ENCODE measurements at regions not wholly inside any gene's neighbourhood (a gene's known extent, or its start where the extent isn't known, plus 50 kb on each side); places are given as distances from the start of the nearest gene placed in this dataset.

GRCh38 chr5:173667702-173668101 is 51.3 kb upstream of the BOD1 start:
- no peak for ATAC-seq
- TF ChIP-seq CTCF (IDR thresholded peaks at IDR 0.05), result no peak
- no peak for DNase-seq
- no peaks in the 10 kb centered on the region for H3K36me3 ChIP-seq (ENCODE audit: low read depth)
- H3K4me1 ChIP-seq (ENCODE audit: low read depth), result no peaks in the 10 kb centered on the region
- intact Hi-C loops (cut with DNase I, micrococcal nuclease), result no loop called here
- H3K9me3 ChIP-seq, result no peaks in the 10 kb centered on the region
- H3K4me3 ChIP-seq, result no peak overlapping the region

GRCh38 chr5:173668245-173668800 is 51.9 kb upstream of the BOD1 start:
- no peaks in the 10 kb centered on the region for H3K36me3 ChIP-seq (ENCODE audit: low read depth)
- intact Hi-C loops (cut with DNase I, micrococcal nuclease), result no loop called here
- ATAC-seq (no peak), DNase-seq (no peak)
- H3K4me1 ChIP-seq (ENCODE audit: low read depth), result no peaks in the 10 kb centered on the region
- H3K4me3 ChIP-seq, result no peak overlapping the region
- TF ChIP-seq CTCF (IDR thresholded peaks at IDR 0.05), result no peak
- H3K9me3 ChIP-seq, result no peaks in the 10 kb centered on the region

- DNase-seq, result no peak
- Histone ChIP-seq H3K4me1 (ENCODE audit: low read depth) (no peaks in the 10 kb centered on the region), H3K36me3 (ENCODE audit: low read depth) (no peaks in the 10 kb centered on the region), H3K4me3 (no peak overlapping the region), H3K9me3 (no peaks in the 10 kb centered on the region)
- intact Hi-C loops (cut with DNase I, micrococcal nuclease), result no loop called here
- no peak for TF ChIP-seq CTCF (IDR thresholded peaks at IDR 0.05)
- ATAC-seq, result no peak
Measured at GRCh38 chr5:173668910-173669309, 52.5 kb upstream of the BOD1 start.

GRCh38 chr5:173669483-173669882 is 53.0 kb upstream of the BOD1 start:
- Histone ChIP-seq H3K4me3 (no peak overlapping the region), H3K36me3 (ENCODE audit: low read depth) (no peaks in the 10 kb centered on the region), H3K9me3 (no peaks in the 10 kb centered on the region), H3K4me1 (ENCODE audit: low read depth) (no peaks in the 10 kb centered on the region)
- TF ChIP-seq CTCF (IDR thresholded peaks at IDR 0.05), result no peak
- DNase-seq (no peak), ATAC-seq (no peak)
- intact Hi-C loops (cut with DNase I, micrococcal nuclease), result no loop called here

GRCh38 chr5:173670130-173670651 is 53.7 kb upstream of the BOD1 start:
- ATAC-seq, result no peak
- no peaks in the 10 kb centered on the region for H3K36me3 ChIP-seq (ENCODE audit: low read depth)
- no peak for TF ChIP-seq CTCF (IDR thresholded peaks at IDR 0.05)
- peaks cover 3% of the 10 kb centered on the region for H3K9me3 ChIP-seq
- H3K4me3 ChIP-seq, result no peak overlapping the region
- intact Hi-C loops (cut with DNase I, micrococcal nuclease), result no loop called here
- H3K4me1 ChIP-seq (ENCODE audit: low read depth), result no peaks in the 10 kb centered on the region
- DNase-seq, result no peak

GRCh38 chr5:173670791-173671120 is 54.3 kb upstream of the BOD1 start:
- Histone ChIP-seq H3K9me3 (peaks cover 4% of the 10 kb centered on the region), H3K4me1 (ENCODE audit: low read depth) (no peaks in the 10 kb centered on the region), H3K4me3 (no peak overlapping the region), H3K36me3 (ENCODE audit: low read depth) (no peaks in the 10 kb centered on the region)
- intact Hi-C loops (cut with DNase I, micrococcal nuclease), result no loop called here
- ATAC-seq (no peak), DNase-seq (no peak)
- no peak for TF ChIP-seq CTCF (IDR thresholded peaks at IDR 0.05)
